CD4-positive, CD25-positive, alpha-beta regulatory T cell (primary cell): ENCODE measurements at regions not wholly inside any gene's neighbourhood (a gene's known extent, or its start where the extent isn't known, plus 50 kb on each side); places are given as distances from the start of the nearest gene placed in this dataset.
"Not testable (repeated sequence)": the region's sequence is repeated elsewhere in the genome, so short reads cannot be mapped to it uniquely, and the experiment has no call there.

Experiments used
- ATAC-seq, 2 donors: fragments of 150-1000 bp; cut with Tn5 transposase; one replicate each; pipeline ENCODE4 v1.10.0; 2021; ENCODE audit warnings: low read depth in 2 of 2, moderate number of reproducible peaks in 2 of 2, moderate library complexity in 1 of 2
- DNase-seq, 3 donors: peaks; one replicate each; pipeline versions ENCODE4 v3.0.0 to v3.0.0-alpha.2; 2012 to 2022; ENCODE audit warnings: mixed read lengths in 1 of 3
- H3K27ac ChIP-seq: one replicate; pipeline ENCODE4 v1.7.0; 2013; ENCODE audit warnings: mild to moderate bottlenecking, low read length; ENCODE audit not compliant: insufficient read depth, poor library complexity, severe bottlenecking
- H3K27me3 ChIP-seq: one replicate; pipeline ENCODE4 v1.7.0; 2013; ENCODE audit warnings: low read length; ENCODE audit not compliant: control insufficient read depth, insufficient read depth
- H3K36me3 ChIP-seq: one replicate; pipeline ENCODE4 v1.7.0; 2013; ENCODE audit warnings: mild to moderate bottlenecking, low read length, moderate library complexity; ENCODE audit not compliant: control insufficient read depth, insufficient read depth
- H3K4me1 ChIP-seq: 2 replicates; pipeline ENCODE4 v1.7.0; 2013; ENCODE audit warnings: mild to moderate bottlenecking, low read length; ENCODE audit not compliant: insufficient read depth, control insufficient read depth, poor library complexity, severe bottlenecking
- H3K4me3 ChIP-seq: one replicate; pipeline ENCODE4 v1.7.0; 2013; ENCODE audit warnings: low read depth, mild to moderate bottlenecking, low read length, moderate library complexity
- H3K9me3 ChIP-seq, 2 experiments: 1 replicate in 1 of 2; 2 replicates in 1 of 2; pipeline ENCODE4 v1.7.0; 2013; ENCODE audit warnings: low read length in 2 of 2, mild to moderate bottlenecking in 1 of 2, moderate library complexity in 1 of 2; ENCODE audit not compliant: control insufficient read depth in 2 of 2
- H3K27ac Mint-ChIP-seq, 3 donors: one replicate each; pipeline ENCODE4 v1.8.0; 2020 to 2022; ENCODE audit warnings: mild to moderate bottlenecking in 3 of 3, mixed read lengths in 3 of 3, moderate library complexity in 2 of 3
- H3K27me3 Mint-ChIP-seq: one replicate; pipeline ENCODE4 v1.8.0; 2022; ENCODE audit warnings: mild to moderate bottlenecking, mixed read lengths
- H3K36me3 Mint-ChIP-seq: one replicate; pipeline ENCODE4 v1.8.0; 2020; ENCODE audit warnings: mixed read lengths
- H3K4me1 Mint-ChIP-seq, 4 donors: one replicate each; pipeline ENCODE4 v1.8.0; 2020 to 2022; ENCODE audit warnings: mixed read lengths in 4 of 4, mild to moderate bottlenecking in 1 of 4
- H3K4me3 Mint-ChIP-seq, 4 donors: one replicate each; pipeline ENCODE4 v1.8.0; 2020 to 2022; ENCODE audit warnings: mild to moderate bottlenecking in 4 of 4, mixed read lengths in 4 of 4, moderate library complexity in 3 of 4
- H3K9me3 Mint-ChIP-seq, 7 donors: one replicate each; pipeline ENCODE4 v1.8.0; 2020 to 2022; ENCODE audit warnings: mixed read lengths in 7 of 7, mild to moderate bottlenecking in 3 of 7, moderate library complexity in 2 of 7

GRCh38 chr1:148383966-148384365 lies 99.1 kb downstream of the PPIAL4G start:
- Mint-ChIP-seq H3K36me3 (no peaks in the 10 kb centered on the region), H3K9me3 (no peaks in the 10 kb centered on the region), H3K4me1 (peaks cover 20 to 47% (median 31%) of the 10 kb centered on the region in 4 donors), H3K4me3 (no peak overlapping the region), H3K27me3 (peaks cover 13% of the 10 kb centered on the region), H3K27ac (peak overlapping the region in 1 of 3 donors; percentile 84)
- Histone ChIP-seq H3K9me3 (no peaks in the 10 kb centered on the region), H3K36me3 (no peaks in the 10 kb centered on the region), H3K27me3 (no peaks in the 10 kb centered on the region), H3K4me1 (peaks cover 8% of the 10 kb centered on the region), H3K4me3 (no peak overlapping the region), H3K27ac (no peak overlapping the region)
- DNase-seq (no peak), ATAC-seq (no peak)

GRCh38 chr1:148379697-148380096 lies 103.4 kb downstream of the PPIAL4G start:
- no peak overlapping the region for H3K27ac Mint-ChIP-seq

GRCh38 chr1:148379170-148379500 lies 104.0 kb downstream of the PPIAL4G start:
- Mint-ChIP-seq H3K27me3 (peaks cover 19% of the 10 kb centered on the region), H3K4me1 (peaks cover 10 to 17% (median 11%) of the 10 kb centered on the region in 4 donors), H3K4me3 (no peak overlapping the region), H3K9me3 (no peaks in the 10 kb centered on the region), H3K36me3 (no peaks in the 10 kb centered on the region), H3K27ac (no peak overlapping the region)
- H3K9me3 ChIP-seq: no peaks in the 10 kb centered on the region
- H3K4me1 ChIP-seq: peaks cover 6% of the 10 kb centered on the region
- H3K27ac ChIP-seq: no peak overlapping the region
- no peak overlapping the region for H3K4me3 ChIP-seq
- H3K36me3 ChIP-seq: no peaks in the 10 kb centered on the region
- no peaks in the 10 kb centered on the region for H3K27me3 ChIP-seq
- no peak for DNase-seq
- ATAC-seq: no peak

More at GRCh38 chr1:148379697-148380096, 103.4 kb downstream of the PPIAL4G start:
- H3K4me3 ChIP-seq: no peak overlapping the region
- ATAC-seq (no peak), DNase-seq (no peak)
- peaks cover 12 to 18% (median 14%) of the 10 kb centered on the region in 4 donors for H3K4me1 Mint-ChIP-seq
- H3K9me3 ChIP-seq: no peaks in the 10 kb centered on the region
- H3K27me3 Mint-ChIP-seq: peaks cover 19% of the 10 kb centered on the region
- H3K4me1 ChIP-seq: peaks cover under 1% of the 10 kb centered on the region
- no peak overlapping the region for H3K27ac ChIP-seq
- peak overlapping the region in 1 of 4 donors; percentile 19 for H3K4me3 Mint-ChIP-seq
- H3K36me3 Mint-ChIP-seq: no peaks in the 10 kb centered on the region
- H3K27me3 ChIP-seq: no peaks in the 10 kb centered on the region
- no peaks in the 10 kb centered on the region for H3K36me3 ChIP-seq
- no peaks in the 10 kb centered on the region for H3K9me3 Mint-ChIP-seq

- not testable (repeated sequence) for H3K27ac ChIP-seq, H3K9me3 Mint-ChIP-seq, H3K9me3 ChIP-seq, H3K27me3 ChIP-seq, H3K4me3 Mint-ChIP-seq, H3K36me3 ChIP-seq, H3K36me3 Mint-ChIP-seq, DNase-seq, ATAC-seq, H3K4me3 ChIP-seq
- Mint-ChIP-seq H3K27ac (peak overlapping the region in 2 of 3 donors; percentile 35 to 60), H3K27me3 (peaks cover 21% of the 10 kb centered on the region), H3K4me1 (peaks cover 13 to 25% (median 17%) of the 10 kb centered on the region in 4 donors)
- H3K4me1 ChIP-seq: peaks cover 17% of the 10 kb centered on the region
Measured at GRCh38 chr1:148377992-148378391, 105.1 kb downstream of the PPIAL4G start.

- Mint-ChIP-seq H3K4me1 (peaks cover 21 to 34% (median 26%) of the 10 kb centered on the region in 4 donors), H3K27me3 (peaks cover 23% of the 10 kb centered on the region)
- not testable (repeated sequence) for H3K27me3 ChIP-seq, H3K27ac Mint-ChIP-seq, DNase-seq, H3K9me3 ChIP-seq, H3K27ac ChIP-seq, H3K4me3 Mint-ChIP-seq, H3K36me3 Mint-ChIP-seq, H3K36me3 ChIP-seq, H3K4me3 ChIP-seq, H3K9me3 Mint-ChIP-seq, ATAC-seq
- peaks cover 27% of the 10 kb centered on the region for H3K4me1 ChIP-seq
Measured at GRCh38 chr1:148377045-148377444, 106.1 kb downstream of the PPIAL4G start.

GRCh38 chr1:148374101-148374500 lies 109.0 kb downstream of the PPIAL4G start:
- no peaks in the 10 kb centered on the region for H3K36me3 ChIP-seq
- H3K4me1 Mint-ChIP-seq: peaks cover 15 to 52% (median 33%) of the 10 kb centered on the region in 4 donors
- H3K27me3 Mint-ChIP-seq: peaks cover 24% of the 10 kb centered on the region
- H3K4me3 Mint-ChIP-seq: peak overlapping the region in 1 of 4 donors; percentile 48
- ATAC-seq: no peak
- H3K9me3 Mint-ChIP-seq: no peaks in the 10 kb centered on the region
- no peaks in the 10 kb centered on the region for H3K27me3 ChIP-seq
- peaks cover 33% of the 10 kb centered on the region for H3K4me1 ChIP-seq
- H3K9me3 ChIP-seq: no peaks in the 10 kb centered on the region
- H3K27ac Mint-ChIP-seq: peak overlapping the region; percentile 79 to 98 (median 83)
- DNase-seq: no peak
- no peaks in the 10 kb centered on the region for H3K36me3 Mint-ChIP-seq
- H3K27ac ChIP-seq: peak overlapping the region; percentile 74
- H3K4me3 ChIP-seq: peak overlapping the region; percentile 4

GRCh38 chr1:148373192-148373925 lies 109.7 kb downstream of the PPIAL4G start:
- peaks cover 15 to 52% (median 33%) of the 10 kb centered on the region in 4 donors for H3K4me1 Mint-ChIP-seq
- peaks cover 33% of the 10 kb centered on the region for H3K4me1 ChIP-seq
- H3K36me3 ChIP-seq: no peaks in the 10 kb centered on the region
- H3K27me3 Mint-ChIP-seq: peaks cover 18% of the 10 kb centered on the region
- H3K27ac ChIP-seq: peak overlapping the region; percentile 74
- H3K27me3 ChIP-seq: no peaks in the 10 kb centered on the region
- peak overlapping the region; percentile 35 for H3K4me3 ChIP-seq
- ATAC-seq: peak in 1 of 2 donors; percentile 44
- H3K9me3 ChIP-seq: no peaks in the 10 kb centered on the region
- peak overlapping the region; percentile 83 to 98 (median 94) for H3K27ac Mint-ChIP-seq
- H3K9me3 Mint-ChIP-seq: no peaks in the 10 kb centered on the region
- peak overlapping the region; percentile 45 to 84 (median 74) for H3K4me3 Mint-ChIP-seq
- peak in 2 of 3 donors; percentile 38 to 50 for DNase-seq
- no peaks in the 10 kb centered on the region for H3K36me3 Mint-ChIP-seq

- peak; percentile 12 to 88 (median 59) for DNase-seq
- Mint-ChIP-seq H3K36me3 (no peaks in the 10 kb centered on the region), H3K9me3 (no peaks in the 10 kb centered on the region), H3K27me3 (peaks cover 18% of the 10 kb centered on the region), H3K4me3 (peak overlapping the region; percentile 45 to 84 (median 74)), H3K4me1 (peaks cover 15 to 52% (median 33%) of the 10 kb centered on the region in 4 donors), H3K27ac (peak overlapping the region; percentile 83 to 98 (median 94))
- Histone ChIP-seq H3K4me1 (peaks cover 33% of the 10 kb centered on the region), H3K27me3 (no peaks in the 10 kb centered on the region), H3K36me3 (no peaks in the 10 kb centered on the region), H3K4me3 (peak overlapping the region; percentile 35), H3K27ac (peak overlapping the region; percentile 74), H3K9me3 (no peaks in the 10 kb centered on the region)
- peak; percentile 60 to 74 for ATAC-seq
Measured at GRCh38 chr1:148372731-148373130, 110.4 kb downstream of the PPIAL4G start.
